ENCODE measurements at regions not wholly inside any gene's neighbourhood (a gene's known extent, or its start where the extent isn't known, plus 50 kb on each side); places are given as distances from the start of the nearest gene placed in this dataset.

GRCh38 chr2:40606862-40607261, 155.0 kb upstream of the SLC8A1 start:
- Histone ChIP-seq H3K79me2 (ENCODE audit: low read length) (no peaks in the 10 kb centered on the region), H2AFZ (ENCODE audit: low read depth, low read length) (no peak overlapping the region), H4K20me1 (ENCODE audit: insufficient read depth, low read length) (no peaks in the 10 kb centered on the region), H3K4me1 (ENCODE audit: low read length) (no peaks in the 10 kb centered on the region), H3K36me3 (replicated peaks; ENCODE audit: low read depth, low read length) (no peaks in the 10 kb centered on the region), H3K27me3 (ENCODE audit: low read depth, low read length) (no peaks in the 10 kb centered on the region), H3K9me3 (ENCODE audit: insufficient read depth, low read length) (no peaks in the 10 kb centered on the region), H3K4me3 (ENCODE audit: low read length) (no peak overlapping the region), H3K27ac (ENCODE audit: low read length) (no peak overlapping the region), H3K9ac (ENCODE audit: low read length) (no peak overlapping the region), H3K4me2 (ENCODE audit: low read length) (no peak overlapping the region)
- TF ChIP-seq CTCF (IDR thresholded peaks at IDR 0.05; ENCODE audit: low read depth, low read length), result no peak

- no peak overlapping the region for H2AFZ ChIP-seq (ENCODE audit: low read depth, low read length)
- no peaks in the 10 kb centered on the region for H3K36me3 ChIP-seq (replicated peaks; ENCODE audit: low read depth, low read length)
- no peaks in the 10 kb centered on the region for H3K4me1 ChIP-seq (ENCODE audit: low read length)
- H4K20me1 ChIP-seq (ENCODE audit: insufficient read depth, low read length), result no peaks in the 10 kb centered on the region
- H3K27me3 ChIP-seq (ENCODE audit: low read depth, low read length), result no peaks in the 10 kb centered on the region
- no peak for TF ChIP-seq CTCF (IDR thresholded peaks at IDR 0.05; ENCODE audit: low read depth, low read length)
- TF ChIP-seq EZH2phosphoT487 (IDR thresholded peaks at IDR 0.05; ENCODE audit: low read depth), result no peak
- no peak overlapping the region for H3K27ac ChIP-seq (ENCODE audit: low read length)
- H3K4me3 ChIP-seq (ENCODE audit: low read length), result no peak overlapping the region
- no peaks in the 10 kb centered on the region for H3K9me3 ChIP-seq (ENCODE audit: insufficient read depth, low read length)
- H3K79me2 ChIP-seq (ENCODE audit: low read length), result no peaks in the 10 kb centered on the region
- H3K4me2 ChIP-seq (ENCODE audit: low read length), result no peak overlapping the region
- no peak overlapping the region for H3K9ac ChIP-seq (ENCODE audit: low read length)
Measured at GRCh38 chr2:40611196-40611595, 159.3 kb upstream of the SLC8A1 start.

GRCh38 chr2:40625849-40626248, 174.0 kb upstream of the SLC8A1 start:
- H2AFZ ChIP-seq (ENCODE audit: low read depth, low read length), result no peak overlapping the region
- no peak overlapping the region for H3K4me2 ChIP-seq (ENCODE audit: low read length)
- no peaks in the 10 kb centered on the region for H4K20me1 ChIP-seq (ENCODE audit: insufficient read depth, low read length)

GRCh38 chr2:40628556-40628955, 176.7 kb upstream of the SLC8A1 start:
- Histone ChIP-seq H3K36me3 (replicated peaks; ENCODE audit: low read depth, low read length) (no peaks in the 10 kb centered on the region), H3K9me3 (ENCODE audit: insufficient read depth, low read length) (no peaks in the 10 kb centered on the region), H3K27me3 (ENCODE audit: low read depth, low read length) (no peaks in the 10 kb centered on the region), H3K4me1 (ENCODE audit: low read length) (no peaks in the 10 kb centered on the region), H4K20me1 (ENCODE audit: insufficient read depth, low read length) (no peaks in the 10 kb centered on the region), H3K27ac (ENCODE audit: low read length) (no peak overlapping the region), H2AFZ (ENCODE audit: low read depth, low read length) (no peak overlapping the region), H3K4me2 (ENCODE audit: low read length) (no peak overlapping the region), H3K4me3 (ENCODE audit: low read length) (no peak overlapping the region), H3K79me2 (ENCODE audit: low read length) (no peaks in the 10 kb centered on the region), H3K9ac (ENCODE audit: low read length) (no peak overlapping the region)
- TF ChIP-seq EZH2phosphoT487 (IDR thresholded peaks at IDR 0.05; ENCODE audit: low read depth) (no peak), CTCF (IDR thresholded peaks at IDR 0.05; ENCODE audit: low read depth, low read length) (no peak)

More at GRCh38 chr2:40625849-40626248, 174.0 kb upstream of the SLC8A1 start:
- H3K36me3 ChIP-seq (replicated peaks; ENCODE audit: low read depth, low read length), result no peaks in the 10 kb centered on the region
- H3K9me3 ChIP-seq (ENCODE audit: insufficient read depth, low read length), result no peaks in the 10 kb centered on the region
- no peak overlapping the region for H3K4me3 ChIP-seq (ENCODE audit: low read length)
- no peaks in the 10 kb centered on the region for H3K4me1 ChIP-seq (ENCODE audit: low read length)
- H3K79me2 ChIP-seq (ENCODE audit: low read length), result no peaks in the 10 kb centered on the region
- H3K9ac ChIP-seq (ENCODE audit: low read length), result no peak overlapping the region
- TF ChIP-seq CTCF (IDR thresholded peaks at IDR 0.05; ENCODE audit: low read depth, low read length) (no peak), EZH2phosphoT487 (IDR thresholded peaks at IDR 0.05; ENCODE audit: low read depth) (no peak)
- H3K27ac ChIP-seq (ENCODE audit: low read length), result no peak overlapping the region
- no peaks in the 10 kb centered on the region for H3K27me3 ChIP-seq (ENCODE audit: low read depth, low read length)
